Thoracic aorta (tissue), 2 donors: ENCODE measurements at regions not wholly inside any gene's neighbourhood (a gene's known extent, or its start where the extent isn't known, plus 50 kb on each side); places are given as distances from the start of the nearest gene placed in this dataset.
"Not testable (repeated sequence)": the region's sequence is repeated elsewhere in the genome, so short reads cannot be mapped to it uniquely, and the experiment has no call there.

ENCODE experiments used
- ATAC-seq: fragments of 150-250 bp; one replicate; pipeline ENCODE4 v1.8.0; 2017; ENCODE audit warnings: low read depth; ENCODE audit not compliant: insufficient number of reproducible peaks, low FRiP score
- DNase-seq: peaks from one replicate; pipeline ENCODE4 v3.0.0-alpha.2; 2020; ENCODE audit warnings: low spot score
- H3K27ac ChIP-seq, 2 donors: fragments of 200-600 bp; sonication (generic); 1 replicate in 1 of 2; 2 replicates in 1 of 2; pipeline ENCODE4 v1.5.1; 2016; ENCODE audit warnings: mild to moderate bottlenecking in 2 of 2, moderate library complexity in 2 of 2
- H3K27me3 ChIP-seq: fragments of 200-600 bp; sonication (generic); replicated peaks from 2 replicates; pipeline ENCODE4 v1.6.0; 2016; ENCODE audit warnings: mild to moderate bottlenecking; ENCODE audit not compliant: insufficient read depth
- H3K36me3 ChIP-seq: fragments of 200-600 bp; sonication (generic); one replicate; pipeline ENCODE4 v1.5.1; 2016
- H3K4me1 ChIP-seq, 2 donors: fragments of 200-600 bp; sonication (generic); 1 replicate in 1 of 2; 2 replicates in 1 of 2; pipeline versions ENCODE4 v1.5.1 to v1.6.0; 2016; ENCODE audit warnings: low read depth in 2 of 2, mild to moderate bottlenecking in 1 of 2; ENCODE audit not compliant: control insufficient read depth in 1 of 2
- H3K4me3 ChIP-seq: fragments of 200-600 bp; sonication (generic); 2 replicates; pipeline ENCODE4 v1.5.1; 2016; ENCODE audit warnings: mild to moderate bottlenecking
- H3K9me3 ChIP-seq: fragments of 200-600 bp; sonication (generic); 2 replicates; pipeline ENCODE4 v1.5.1; 2016
- CTCF ChIP-seq: fragments of 200-600 bp; sonication (generic); IDR thresholded peaks from one replicate; pipeline ENCODE4 v1.5.1; 2019; ENCODE audit warnings: antibody characterized with exemption

GRCh38 chr3:26308454-26308853 is 314.1 kb upstream of the LRRC3B start:
- Histone ChIP-seq H3K4me3 (no peak overlapping the region), H3K27ac (no peak overlapping the region), H3K36me3 (no peaks in the 10 kb centered on the region), H3K27me3 (no peaks in the 10 kb centered on the region), H3K9me3 (no peaks in the 10 kb centered on the region), H3K4me1 (no peaks in the 10 kb centered on the region)
- DNase-seq (no peak), ATAC-seq (no peak)
- no peak for TF ChIP-seq CTCF

- not testable (repeated sequence) for H3K9me3 ChIP-seq, ATAC-seq, H3K27ac ChIP-seq, H3K27me3 ChIP-seq, H3K36me3 ChIP-seq, H3K4me3 ChIP-seq, DNase-seq, H3K4me1 ChIP-seq
Measured at GRCh38 chr3:26309536-26309935, 313.0 kb upstream of the LRRC3B start.

GRCh38 chr3:26312816-26313215 is 309.8 kb upstream of the LRRC3B start:
- no peaks in the 10 kb centered on the region for H3K4me1 ChIP-seq
- peaks cover under 1% of the 10 kb centered on the region for H3K9me3 ChIP-seq
- no peak overlapping the region for H3K27ac ChIP-seq
- no peak for TF ChIP-seq CTCF
- no peaks in the 10 kb centered on the region for H3K36me3 ChIP-seq
- H3K4me3 ChIP-seq: no peak overlapping the region
- DNase-seq (no peak), ATAC-seq (no peak)
- no peaks in the 10 kb centered on the region for H3K27me3 ChIP-seq

GRCh38 chr3:26316472-26316871 is 306.1 kb upstream of the LRRC3B start:
- ATAC-seq (no peak), DNase-seq (no peak)
- H3K9me3 ChIP-seq: peaks cover 3% of the 10 kb centered on the region
- H3K27ac ChIP-seq: no peak overlapping the region
- no peak overlapping the region for H3K4me3 ChIP-seq
- no peaks in the 10 kb centered on the region for H3K4me1 ChIP-seq
- no peaks in the 10 kb centered on the region for H3K36me3 ChIP-seq
- TF ChIP-seq CTCF: no peak
- H3K27me3 ChIP-seq: no peaks in the 10 kb centered on the region

- not testable (repeated sequence) for DNase-seq
Measured at GRCh38 chr3:26323741-26324140, 298.8 kb upstream of the LRRC3B start.

GRCh38 chr3:26340001-26340400 is 282.6 kb upstream of the LRRC3B start:
- Histone ChIP-seq H3K36me3 (no peaks in the 10 kb centered on the region), H3K27ac (no peak overlapping the region), H3K9me3 (no peaks in the 10 kb centered on the region), H3K27me3 (no peaks in the 10 kb centered on the region), H3K4me3 (no peak overlapping the region), H3K4me1 (no peaks in the 10 kb centered on the region)
- no peak for TF ChIP-seq CTCF
- DNase-seq (no peak), ATAC-seq (no peak)

More at GRCh38 chr3:26323741-26324140, 298.8 kb upstream of the LRRC3B start:
- not testable (repeated sequence) for ATAC-seq, H3K36me3 ChIP-seq, H3K4me3 ChIP-seq, H3K4me1 ChIP-seq, H3K27ac ChIP-seq, H3K9me3 ChIP-seq, H3K27me3 ChIP-seq
